ENCODE measurements at regions not wholly inside any gene's neighbourhood (a gene's known extent, or its start where the extent isn't known, plus 50 kb on each side); places are given as distances from the start of the nearest gene placed in this dataset.
"Not testable (repeated sequence)": the region's sequence is repeated elsewhere in the genome, so short reads cannot be mapped to it uniquely, and the experiment has no call there.

- DNase-seq = no peak
Observed at GRCh38 chr21:29396951-29397455, 98.3 kb downstream of the BACH1 start.

- no peak for DNase-seq
Observed at GRCh38 chr21:29403301-29403700, 104.6 kb downstream of the BACH1 start.

GRCh38 chr21:29403922-29404538 lies 105.3 kb downstream of the BACH1 start:
- DNase-seq = no peak

GRCh38 chr21:29405503-29406122 lies 106.9 kb downstream of the BACH1 start:
- DNase-seq = no peak

GRCh38 chr21:29406385-29406784 lies 107.7 kb downstream of the BACH1 start:
- no peak for DNase-seq

GRCh38 chr21:29407571-29407970 lies 108.8 kb downstream of the BACH1 start:
- no peak for DNase-seq

GRCh38 chr21:29413683-29414082 lies 115.0 kb downstream of the BACH1 start:
- no peak for DNase-seq

GRCh38 chr21:29416268-29416667 lies 117.5 kb downstream of the BACH1 start:
- no peak for DNase-seq

- DNase-seq = no peak
Observed at GRCh38 chr21:29418813-29419212, 120.1 kb downstream of the BACH1 start.

- no peak for DNase-seq
Observed at GRCh38 chr21:29419422-29419821, 120.7 kb downstream of the BACH1 start.

GRCh38 chr21:29423099-29423870 lies 124.6 kb downstream of the BACH1 start:
- DNase-seq = peak; percentile 97

GRCh38 chr21:29424728-29425127 lies 126.0 kb downstream of the BACH1 start:
- DNase-seq = no peak

GRCh38 chr21:29429218-29429617 lies 130.5 kb downstream of the BACH1 start:
- no peak for DNase-seq

GRCh38 chr21:29430030-29430429 lies 131.3 kb downstream of the BACH1 start:
- peak; percentile 57 for DNase-seq

- DNase-seq = no peak
Observed at GRCh38 chr21:29430576-29430975, 131.9 kb downstream of the BACH1 start.

- DNase-seq = no peak
Observed at GRCh38 chr21:29431178-29431577, 132.5 kb downstream of the BACH1 start.

- no peak for DNase-seq
Observed at GRCh38 chr21:29431680-29432079, 133.0 kb downstream of the BACH1 start.

GRCh38 chr21:29433366-29434059 lies 134.8 kb downstream of the BACH1 start:
- no peak for DNase-seq

GRCh38 chr21:29434081-29434480 lies 135.4 kb downstream of the BACH1 start:
- DNase-seq = no peak

GRCh38 chr21:29434982-29435381 lies 136.3 kb downstream of the BACH1 start:
- DNase-seq = not testable (repeated sequence)

GRCh38 chr21:29436143-29436542 lies 137.4 kb downstream of the BACH1 start:
- no peak for DNase-seq

GRCh38 chr21:29436650-29437049 lies 137.9 kb downstream of the BACH1 start:
- DNase-seq = no peak

- no peak for DNase-seq
Observed at GRCh38 chr21:29441651-29442050, 142.9 kb downstream of the BACH1 start.
